Motor neuron (in vitro differentiated cells): ENCODE measurements at regions not wholly inside any gene's neighbourhood (a gene's known extent, or its start where the extent isn't known, plus 50 kb on each side); places are given as distances from the start of the nearest gene placed in this dataset.
A peak's percentile ranks its signal among the peaks of the same experiment; 100 is the strongest.
"Not testable (repeated sequence)": the region's sequence is repeated elsewhere in the genome, so short reads cannot be mapped to it uniquely, and the experiment has no call there.

Source experiments
- ATAC-seq, 8 experiments: fragments of 200-7000 bp; cut with Tn5 transposase; replicated peaks in 6 of 8; 2 replicates each; pipeline ENCODE4 v1.8.0; 2021; ENCODE audit warnings: mild to moderate bottlenecking in 8 of 8, moderate library complexity in 8 of 8
- H3K27ac ChIP-seq, 2 donors: fragments of 250-450 bp; sonication (Bioruptor Pico); 2 replicates each; pipeline ENCODE4 v1.9.0; 2021; ENCODE audit warnings: antibody characterized with exemption in 2 of 2, mild to moderate bottlenecking in 2 of 2, moderate library complexity in 1 of 2
- H3K4me1 ChIP-seq, 2 donors: fragments of 250-450 bp; sonication (Bioruptor Pico); replicated peaks in 1 of 2; 2 replicates each; pipeline ENCODE4 v1.6.1; 2021; ENCODE audit warnings: antibody characterized with exemption in 2 of 2, mild to moderate bottlenecking in 2 of 2, moderate library complexity in 1 of 2
- H3K4me3 ChIP-seq, 5 donors: fragments of 250-450 bp; sonication (Bioruptor Pico); 2 replicates each; pipeline ENCODE4 v1.9.0; 2021; ENCODE audit warnings: antibody characterized with exemption in 5 of 5, mild to moderate bottlenecking in 5 of 5, moderate library complexity in 4 of 5
- WGBS, 10 experiments: fragments of 450-650 bp; shearing (Covaris generic); methylation state at CpG; one replicate each; pipeline ENCODE4 v1.0.0; 2022; 5-methylcytosine and 5-hydroxymethylcytosine counted together
- in situ Hi-C, 9 experiments: fragments of 400-800 bp; cut with MboI; loops; one replicate each; pipeline ENCODE4 v1.15.0; 2021; ENCODE audit warnings: low sequenced_read_pairs in 9 of 9, low pct_unique_long_range_greater_than_20kb in 2 of 9; ENCODE audit not compliant: unreplicated experiment in 9 of 9

DNA sequence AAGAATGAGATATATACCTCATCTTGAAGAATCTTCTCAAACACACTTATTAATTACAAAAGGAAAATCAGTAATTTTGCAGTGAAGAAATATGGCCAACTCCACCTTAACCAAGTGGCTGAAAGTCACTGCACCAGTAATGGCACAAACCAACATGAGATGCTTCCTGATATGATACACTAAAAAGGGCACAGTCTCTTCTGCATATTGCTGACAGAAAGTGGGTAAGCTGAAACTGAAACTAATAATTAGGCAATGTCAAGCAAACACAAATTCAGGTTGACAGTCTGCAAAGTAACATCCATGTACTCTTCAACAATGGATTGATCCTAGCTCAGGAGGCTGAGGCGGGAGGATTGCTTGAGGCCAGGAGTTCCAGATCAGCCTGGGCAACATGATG is 56.1 kb downstream of the ZNF22 start:
- H3K4me3 ChIP-seq, H3K4me1 ChIP-seq, H3K27ac ChIP-seq, in situ Hi-C loops, ATAC-seq: not testable (repeated sequence)
- 17 to 100% (median 83%) methylated on average over 1 of the region's 1 CpG; no CpG with 5 or more reads in 6 of the 10 experiments for WGBS, 10 experiments

GRCh38 chr10:45058580-45058979 is 57.9 kb downstream of the ZNF22 start:
- no peak overlapping the region for H3K27ac ChIP-seq
- 43 to 100% (median 86%) methylated on average over 1 of the region's 1 CpG; no CpG with 5 or more reads in 7 of the 10 experiments for WGBS, 10 experiments
- no peak for ATAC-seq
- in situ Hi-C loops = no loop called here
- H3K4me1 ChIP-seq = no peaks in the 10 kb centered on the region
- no peak overlapping the region for H3K4me3 ChIP-seq

- no peak overlapping the region for H3K27ac ChIP-seq
- no peak overlapping the region for H3K4me3 ChIP-seq
- peak in 1 of 8 experiments; percentile 22 for ATAC-seq
- 29 to 96% (median 83%) methylated on average over 1 to 3 of the region's 4 CpGs; no CpG with 5 or more reads in 1 of the 10 experiments for WGBS, 10 experiments
- no peaks in the 10 kb centered on the region for H3K4me1 ChIP-seq
- in situ Hi-C loops = no loop called here
Observed at GRCh38 chr10:45058992-45059561, 58.4 kb downstream of the ZNF22 start.

DNA sequence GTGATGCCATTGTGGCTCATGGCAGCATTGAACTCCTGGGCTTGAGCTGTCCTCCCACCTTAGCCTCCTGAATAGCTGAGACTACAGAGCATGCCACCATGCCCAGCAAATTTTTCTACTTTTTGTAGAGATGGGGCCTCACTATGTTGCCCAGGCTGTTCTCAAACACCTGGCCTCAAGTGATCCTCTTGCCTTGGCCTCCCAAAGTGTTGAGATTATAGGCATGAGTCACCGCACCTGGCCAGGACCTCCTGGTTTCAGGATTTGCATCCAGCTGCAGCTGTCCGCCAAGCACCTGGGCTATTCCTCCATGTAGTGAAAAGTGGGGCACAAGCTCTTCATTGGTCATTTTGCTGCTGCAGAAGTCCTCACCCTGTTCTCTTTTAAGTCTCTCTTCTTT is 58.9 kb downstream of the ZNF22 start:
- 60 to 100% (median 84%) methylated on average over 1 to 2 of the region's 2 CpGs; no CpG with 5 or more reads in 6 of the 10 experiments for WGBS, 10 experiments
- in situ Hi-C loops = no loop called here
- H3K27ac ChIP-seq = no peak overlapping the region
- no peak overlapping the region for H3K4me3 ChIP-seq
- ATAC-seq = no peak
- H3K4me1 ChIP-seq = no peaks in the 10 kb centered on the region

- Histone ChIP-seq H3K4me1 (no peaks in the 10 kb centered on the region), H3K4me3 (no peak overlapping the region), H3K27ac (no peak overlapping the region)
- WGBS, 10 experiments = 33 to 84% (median 75%) methylated on average over 3 to 7 of the region's 8 CpGs; no CpG with 5 or more reads in 3 of the 10 experiments
- in situ Hi-C loops = no loop called here
- no peak for ATAC-seq
Observed at GRCh38 chr10:45061982-45062381, 61.3 kb downstream of the ZNF22 start.

GRCh38 chr10:45063591-45064231 is 63.0 kb downstream of the ZNF22 start:
- no peak for ATAC-seq
- H3K4me3 ChIP-seq = no peak overlapping the region
- 0 to 91% (median 70%) methylated on average over 1 to 8 of the region's 8 CpGs; no CpG with 5 or more reads in 1 of the 10 experiments for WGBS, 10 experiments

DNA sequence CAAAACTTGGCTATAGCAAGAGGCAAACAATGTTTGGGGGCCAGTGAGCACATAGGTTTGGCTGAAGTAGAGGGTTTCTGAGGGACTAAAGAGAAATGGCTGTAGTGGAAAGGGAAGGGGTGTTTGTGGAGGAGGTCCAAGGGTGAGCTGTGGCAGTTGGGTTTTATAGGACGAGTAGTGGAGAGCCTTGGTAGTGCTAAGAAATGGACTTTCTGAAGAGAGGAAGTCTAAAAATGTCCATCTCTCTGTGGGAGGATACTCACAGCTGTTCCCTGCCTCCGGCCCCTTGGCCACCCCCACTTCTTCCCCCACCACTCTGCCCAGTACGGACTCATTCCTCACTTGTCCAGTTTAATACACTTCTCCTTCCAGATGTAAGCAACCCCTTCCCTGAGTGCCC is 64.3 kb downstream of the ZNF22 start:
- ATAC-seq = no peak
- no peaks in the 10 kb centered on the region for H3K4me1 ChIP-seq
- H3K27ac ChIP-seq = no peak overlapping the region
- H3K4me3 ChIP-seq = no peak overlapping the region
- in situ Hi-C loops = no loop called here
- WGBS, 10 experiments = 0 to 92% (median 38%) methylated on average over 1 to 3 of the region's 3 CpGs; no CpG with 5 or more reads in 2 of the 10 experiments

More at GRCh38 chr10:45063591-45064231, 63.0 kb downstream of the ZNF22 start:
- Histone ChIP-seq H3K4me1 (no peaks in the 10 kb centered on the region), H3K27ac (no peak overlapping the region)
- in situ Hi-C loops = no loop called here

GRCh38 chr10:45071043-45071813 is 70.5 kb downstream of the ZNF22 start:
- in situ Hi-C loops = no loop called here
- no peak overlapping the region for H3K4me3 ChIP-seq
- peak in 2 of 8 experiments; percentile 50 to 57 for ATAC-seq
- 27 to 100% (median 93%) methylated on average over 1 to 6 of the region's 14 CpGs; no CpG with 5 or more reads in 3 of the 10 experiments for WGBS, 10 experiments
- H3K4me1 ChIP-seq = peaks cover 0 to 9% of the 10 kb centered on the region in 2 donors
- H3K27ac ChIP-seq = no peak overlapping the region

GRCh38 chr10:45075216-45075615 is 74.5 kb downstream of the ZNF22 start:
- Histone ChIP-seq H3K4me1 (peaks cover 2 to 20% of the 10 kb centered on the region in 2 donors), H3K27ac (no peak overlapping the region), H3K4me3 (no peak overlapping the region)
- in situ Hi-C loops = no loop called here
- ATAC-seq = no peak
- 0 to 100% (median 83%) methylated on average over 1 to 4 of the region's 4 CpGs for WGBS, 10 experiments

DNA sequence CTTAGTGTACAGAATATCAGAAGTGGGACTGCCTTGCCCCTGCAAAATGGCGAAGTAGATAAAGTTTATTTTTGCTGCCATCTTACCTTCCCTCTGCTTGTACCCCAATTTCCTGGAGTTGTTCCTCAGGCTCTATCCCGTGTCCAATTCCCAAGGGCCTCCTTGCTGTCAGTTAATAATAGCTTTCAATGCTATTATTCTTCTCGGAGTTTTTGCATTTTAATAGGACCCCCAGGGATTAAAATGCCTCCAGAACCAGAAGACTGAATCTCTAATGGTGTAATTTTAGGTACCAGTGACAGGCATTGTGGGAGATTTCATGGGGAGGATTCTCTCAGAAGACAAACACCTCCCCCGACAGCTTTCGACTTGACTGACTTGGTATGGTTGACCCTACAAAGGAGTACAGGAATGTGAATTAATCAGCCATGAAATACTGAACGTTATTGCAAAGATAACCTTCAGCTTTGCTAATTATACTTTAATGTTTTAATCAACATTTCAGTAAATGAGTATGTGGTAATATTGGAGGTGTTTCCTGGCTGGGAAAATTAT is 75.2 kb downstream of the ZNF22 start:
- Histone ChIP-seq H3K4me1 (peaks cover 2 to 20% of the 10 kb centered on the region in 2 donors), H3K27ac (no peak overlapping the region), H3K4me3 (no peak overlapping the region)
- ATAC-seq = peak in 2 of 8 experiments; percentile 46 to 53
- in situ Hi-C loops = no loop called here
- 0 to 52% (median 27%) methylated on average over 1 to 6 of the region's 6 CpGs; no CpG with 5 or more reads in 1 of the 10 experiments for WGBS, 10 experiments

DNA sequence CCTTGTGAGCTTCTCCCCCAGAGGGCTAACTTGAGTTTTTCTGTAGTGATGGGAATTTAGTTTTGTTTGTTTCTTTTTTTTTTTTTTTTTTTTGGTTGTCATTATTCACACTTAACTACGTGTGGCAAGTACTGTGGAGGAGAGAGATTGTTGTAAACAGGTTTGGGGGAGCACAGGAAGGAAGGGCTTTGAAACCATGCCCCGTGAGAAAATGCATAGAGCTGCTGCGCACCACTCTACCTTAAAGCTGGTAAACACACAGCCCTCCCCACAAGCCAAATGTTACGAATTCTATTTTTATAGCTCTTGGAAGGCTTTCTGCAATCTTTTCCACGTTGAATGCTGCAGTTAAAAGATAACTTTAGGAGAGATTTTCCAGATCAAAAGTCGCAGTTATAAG is 76.2 kb downstream of the ZNF22 start:
- ATAC-seq = no peak
- in situ Hi-C loops = no loop called here
- no peak overlapping the region for H3K27ac ChIP-seq
- H3K4me3 ChIP-seq = no peak overlapping the region
- 0 to 81% (median 36%) methylated on average over 3 to 6 of the region's 6 CpGs; no CpG with 5 or more reads in 1 of the 10 experiments for WGBS, 10 experiments
- peaks cover 2 to 20% of the 10 kb centered on the region in 2 donors for H3K4me1 ChIP-seq

GRCh38 chr10:45080331-45080730 is 79.6 kb downstream of the ZNF22 start:
- H3K27ac ChIP-seq = no peak overlapping the region
- in situ Hi-C loops = no loop called here
- WGBS, 10 experiments = 0 to 100% (median 85%) methylated on average over 1 to 3 of the region's 3 CpGs
- peaks cover 2 to 20% of the 10 kb centered on the region in 2 donors for H3K4me1 ChIP-seq
- ATAC-seq = no peak
- no peak overlapping the region for H3K4me3 ChIP-seq

DNA sequence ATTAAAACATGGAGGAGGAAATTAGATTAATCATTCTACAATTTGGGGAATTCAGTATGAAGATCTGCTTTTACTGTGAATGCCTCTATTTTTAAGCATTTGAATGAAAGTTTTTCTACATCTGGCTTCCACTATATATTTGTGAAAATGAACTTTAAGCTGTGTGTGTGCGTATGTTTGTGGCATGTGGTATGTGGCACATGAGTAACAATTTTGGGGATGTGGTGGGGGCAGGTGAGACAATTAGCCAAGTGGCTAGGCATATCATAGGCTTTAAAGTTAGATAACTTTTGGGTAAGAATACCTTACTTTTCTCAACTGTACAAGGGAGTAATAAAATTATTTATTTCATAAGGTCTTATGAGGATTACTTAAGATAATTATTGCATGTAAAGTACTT is 81.5 kb downstream of the ZNF22 start:
- Histone ChIP-seq H3K4me3 (no peak overlapping the region), H3K27ac (no peak overlapping the region), H3K4me1 (peaks cover 0 to 3% of the 10 kb centered on the region in 2 donors)
- WGBS, 10 experiments = 0 to 100% (median 17%) methylated on average over 1 of the region's 1 CpG; no CpG with 5 or more reads in 5 of the 10 experiments
- no peak for ATAC-seq
- in situ Hi-C loops = no loop called here
